ENCODE measurements at regions not wholly inside any gene's neighbourhood (a gene's known extent, or its start where the extent isn't known, plus 50 kb on each side); places are given as distances from the start of the nearest gene placed in this dataset.

- no peak for DNase-seq
These were observed 368.1 kb downstream of the ZEB2 start for GRCh38 chr2:144151851-144152250.

- no peak for DNase-seq
These were observed 368.5 kb downstream of the ZEB2 start for GRCh38 chr2:144151405-144151804.

- no peak for DNase-seq
These were observed 372.6 kb downstream of the ZEB2 start for GRCh38 chr2:144147356-144147755.

- no peak for DNase-seq
These were observed 373.0 kb downstream of the ZEB2 start for GRCh38 chr2:144146876-144147275.

GRCh38 chr2:144146076-144146475 is 373.8 kb downstream of the ZEB2 start:
- DNase-seq: no peak

- DNase-seq: no peak
These were observed 376.4 kb downstream of the ZEB2 start for GRCh38 chr2:144143294-144144151.

- no peak for DNase-seq
These were observed 379.0 kb downstream of the ZEB2 start for GRCh38 chr2:144140891-144141290.

- no peak for DNase-seq
These were observed 382.1 kb downstream of the ZEB2 start for GRCh38 chr2:144137705-144138428.

GRCh38 chr2:144137272-144137671 is 382.6 kb downstream of the ZEB2 start:
- DNase-seq: no peak

GRCh38 chr2:144136297-144137010 is 383.5 kb downstream of the ZEB2 start:
- no peak for DNase-seq

GRCh38 chr2:144133936-144134665 is 385.8 kb downstream of the ZEB2 start:
- no peak for DNase-seq

GRCh38 chr2:144132357-144132756 is 387.6 kb downstream of the ZEB2 start:
- no peak for DNase-seq

GRCh38 chr2:144131042-144131441 is 388.9 kb downstream of the ZEB2 start:
- no peak for DNase-seq

GRCh38 chr2:144130551-144130950 is 389.4 kb downstream of the ZEB2 start:
- no peak for DNase-seq

GRCh38 chr2:144128130-144128746 is 391.7 kb downstream of the ZEB2 start:
- DNase-seq: no peak

GRCh38 chr2:144127693-144128092 is 392.2 kb downstream of the ZEB2 start:
- peak in 1 of 2 experiments; percentile 19 for DNase-seq

- no peak for DNase-seq
These were observed 393.6 kb downstream of the ZEB2 start for GRCh38 chr2:144126302-144126701.

- DNase-seq: no peak
These were observed 394.2 kb downstream of the ZEB2 start for GRCh38 chr2:144125751-144126150.

- DNase-seq: no peak
These were observed 395.0 kb downstream of the ZEB2 start for GRCh38 chr2:144124882-144125281.

- DNase-seq: no peak
These were observed 399.4 kb downstream of the ZEB2 start for GRCh38 chr2:144120487-144120886.

GRCh38 chr2:144117086-144117485 is 402.8 kb downstream of the ZEB2 start:
- no peak for DNase-seq

- DNase-seq: no peak
These were observed 404.1 kb downstream of the ZEB2 start for GRCh38 chr2:144115739-144116291.
